ENCODE measurements at regions not wholly inside any gene's neighbourhood (a gene's known extent, or its start where the extent isn't known, plus 50 kb on each side); places are given as distances from the start of the nearest gene placed in this dataset.

GRCh38 chr6:115668211-115668610, 392.5 kb downstream of the FRK start:
- TF ChIP-seq MAX (IDR thresholded peaks at IDR 0.05; ENCODE audit: insufficient read depth, insufficient read length) = no peak
- TF ChIP-seq FOS (IDR thresholded peaks at IDR 0.05; ENCODE audit: borderline replicate concordance, insufficient read depth, low read length) = no peak
- TF ChIP-seq EZH2 (IDR thresholded peaks at IDR 0.05; ENCODE audit: borderline replicate concordance, low read depth, low read length, severe bottlenecking) = no peak
- TF ChIP-seq JUN (IDR thresholded peaks at IDR 0.05; ENCODE audit: borderline replicate concordance, insufficient read depth, insufficient read length, low read depth) = no peak
- no peak for TF ChIP-seq MYC (IDR thresholded peaks at IDR 0.05; ENCODE audit: low read depth, low read length)
- TF ChIP-seq POLR2A (IDR thresholded peaks at IDR 0.05; ENCODE audit: low read depth, low read length) = no peak
- no peak for TF ChIP-seq CTCF (IDR thresholded peaks at IDR 0.05; ENCODE audit: extremely low read depth in 1 of 2, insufficient read depth in 1 of 2, low read depth in 1 of 2, low read length in 2 of 2)
- TF ChIP-seq POLR2AphosphoS5 (IDR thresholded peaks at IDR 0.05; ENCODE audit: insufficient read depth, low read depth, low read length) = no peak
- TF ChIP-seq GATA2 (IDR thresholded peaks at IDR 0.05; ENCODE audit: insufficient read depth, insufficient read length, low read depth, low read length) = no peak
- ChIA-PET POLR2A (no interaction called here), CTCF (no interaction called here)
- H3K79me2 ChIP-seq (ENCODE audit: control insufficient read depth, insufficient read depth, low read length) = no peaks in the 10 kb centered on the region
- no peak overlapping the region for H3K4me3 ChIP-seq (replicated peaks in 1 of 3; ENCODE audit: insufficient read depth in 1 of 3, low read depth in 1 of 3, low read length in 3 of 3)
- no peak overlapping the region for H3K27ac ChIP-seq (ENCODE audit: insufficient read depth, low read depth, low read length)
- no peaks in the 10 kb centered on the region for H3K4me1 ChIP-seq (ENCODE audit: control insufficient read depth, extremely low read depth, insufficient read depth, low read length)
- DNase-seq (ENCODE audit: low read depth, low spot score) (no peak), FAIRE-seq (no peak)
- H3K4me2 ChIP-seq (ENCODE audit: insufficient read depth, low read length) = no peak overlapping the region
- dilution Hi-C loops (cut with MboI; ENCODE audit: extremely low pct_ligation_motif_present, low sequenced_read_pairs) (no loop called here), intact Hi-C loops (cut with micrococcal nuclease) (no loop called here)
- BruUV-seq (replicated peaks) = no TSS peak
- H2AFZ ChIP-seq (ENCODE audit: low read depth, low read length) = no peak overlapping the region
- H4K20me1 ChIP-seq (replicated peaks; ENCODE audit: control insufficient read depth, extremely low read depth, insufficient read depth, low read length) = no peaks in the 10 kb centered on the region
- peaks cover 2% of the 10 kb centered on the region for H3K9me3 ChIP-seq (replicated peaks; ENCODE audit: control insufficient read depth, insufficient read depth, low read length)
- no peak overlapping the region for H3K9ac ChIP-seq (replicated peaks; ENCODE audit: extremely low read depth, insufficient read depth, low read length)
- H3K36me3 ChIP-seq (ENCODE audit: control insufficient read depth in 2 of 2, extremely low read depth in 1 of 2, insufficient read depth in 2 of 2, low read length in 2 of 2) = no peaks in the 10 kb centered on the region
- no peaks in the 10 kb centered on the region for H3K9me1 ChIP-seq (replicated peaks; ENCODE audit: control insufficient read depth, extremely low read depth, insufficient read depth, low read length)
- no peaks in the 10 kb centered on the region for H3K27me3 ChIP-seq (ENCODE audit: control insufficient read depth in 2 of 2, insufficient read depth in 2 of 2, low read length in 2 of 2)
